PFSK-1 (cell line): ENCODE measurements at regions not wholly inside any gene's neighbourhood (a gene's known extent, or its start where the extent isn't known, plus 50 kb on each side); places are given as distances from the start of the nearest gene placed in this dataset.

Source experiments
- FOXP2 ChIP-seq: optimal IDR thresholded peaks from 2 replicates; pipeline ENCODE3; 2011; ENCODE audit warnings: borderline replicate concordance, control low read depth, inconsistent platforms; ENCODE audit not compliant: insufficient read depth; ENCODE audit errors: extremely low read length, extremely low read depth
- POLR2AphosphoS5 ChIP-seq: IDR thresholded peaks from 2 replicates; pipeline ENCODE4 v1.6.1; 2012; ENCODE audit warnings: low read depth, mild to moderate bottlenecking, control low read depth, low read length, moderate library complexity
- SIN3A ChIP-seq: IDR thresholded peaks from 2 replicates; pipeline ENCODE4 v1.6.1; 2012; ENCODE audit warnings: mild to moderate bottlenecking, low read length, moderate library complexity, borderline replicate concordance; ENCODE audit not compliant: insufficient read depth
- TAF1 ChIP-seq: IDR thresholded peaks from 2 replicates; pipeline ENCODE4 v1.6.1; 2012; ENCODE audit warnings: low read length, control low read depth, borderline replicate concordance; ENCODE audit not compliant: insufficient read depth
- TF ChIP-seq, protein P1 (sequence below), 2 experiments: IDR thresholded peaks; 2 replicates each; pipeline versions ENCODE4 v1.6.1 to v1.8.0; 2011 to 2012; ENCODE audit warnings: low read depth in 2 of 2, low read length in 2 of 2, control low read depth in 1 of 2, inconsistent platforms in 1 of 2, mild to moderate bottlenecking in 1 of 2, moderate library complexity in 1 of 2; ENCODE audit not compliant: insufficient read depth in 1 of 2

DNA sequence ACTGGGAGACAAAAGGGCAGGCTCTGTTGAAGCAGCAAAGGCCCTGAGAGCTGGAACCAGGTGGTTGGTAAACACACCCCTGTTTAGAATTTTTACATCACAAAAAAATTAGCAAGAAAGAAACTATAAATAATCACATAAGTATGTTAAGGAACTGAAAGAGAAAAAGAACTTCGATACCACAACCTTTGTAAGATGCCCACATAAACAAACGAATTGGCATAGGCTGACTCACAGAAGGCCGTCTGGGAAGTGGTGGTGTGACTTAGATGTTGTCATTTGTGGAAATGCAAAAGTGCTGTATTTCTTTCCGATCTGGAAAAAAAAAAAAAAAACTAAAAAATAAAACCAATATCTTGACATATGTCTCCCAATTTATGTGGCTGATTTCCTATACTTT, 235.1 kb downstream of the USP46 start:
- TF ChIP-seq, protein P1, sequence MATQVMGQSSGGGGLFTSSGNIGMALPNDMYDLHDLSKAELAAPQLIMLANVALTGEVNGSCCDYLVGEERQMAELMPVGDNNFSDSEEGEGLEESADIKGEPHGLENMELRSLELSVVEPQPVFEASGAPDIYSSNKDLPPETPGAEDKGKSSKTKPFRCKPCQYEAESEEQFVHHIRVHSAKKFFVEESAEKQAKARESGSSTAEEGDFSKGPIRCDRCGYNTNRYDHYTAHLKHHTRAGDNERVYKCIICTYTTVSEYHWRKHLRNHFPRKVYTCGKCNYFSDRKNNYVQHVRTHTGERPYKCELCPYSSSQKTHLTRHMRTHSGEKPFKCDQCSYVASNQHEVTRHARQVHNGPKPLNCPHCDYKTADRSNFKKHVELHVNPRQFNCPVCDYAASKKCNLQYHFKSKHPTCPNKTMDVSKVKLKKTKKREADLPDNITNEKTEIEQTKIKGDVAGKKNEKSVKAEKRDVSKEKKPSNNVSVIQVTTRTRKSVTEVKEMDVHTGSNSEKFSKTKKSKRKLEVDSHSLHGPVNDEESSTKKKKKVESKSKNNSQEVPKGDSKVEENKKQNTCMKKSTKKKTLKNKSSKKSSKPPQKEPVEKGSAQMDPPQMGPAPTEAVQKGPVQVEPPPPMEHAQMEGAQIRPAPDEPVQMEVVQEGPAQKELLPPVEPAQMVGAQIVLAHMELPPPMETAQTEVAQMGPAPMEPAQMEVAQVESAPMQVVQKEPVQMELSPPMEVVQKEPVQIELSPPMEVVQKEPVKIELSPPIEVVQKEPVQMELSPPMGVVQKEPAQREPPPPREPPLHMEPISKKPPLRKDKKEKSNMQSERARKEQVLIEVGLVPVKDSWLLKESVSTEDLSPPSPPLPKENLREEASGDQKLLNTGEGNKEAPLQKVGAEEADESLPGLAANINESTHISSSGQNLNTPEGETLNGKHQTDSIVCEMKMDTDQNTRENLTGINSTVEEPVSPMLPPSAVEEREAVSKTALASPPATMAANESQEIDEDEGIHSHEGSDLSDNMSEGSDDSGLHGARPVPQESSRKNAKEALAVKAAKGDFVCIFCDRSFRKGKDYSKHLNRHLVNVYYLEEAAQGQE (IDR thresholded peaks at IDR 0.05; ENCODE audit: insufficient read depth in 1 of 2, low read depth in 2 of 2, low read length in 2 of 2) = no peak
- TF ChIP-seq SIN3A (no peak), POLR2AphosphoS5 (no peak), FOXP2 (no peak), TAF1 (no peak)

DNA sequence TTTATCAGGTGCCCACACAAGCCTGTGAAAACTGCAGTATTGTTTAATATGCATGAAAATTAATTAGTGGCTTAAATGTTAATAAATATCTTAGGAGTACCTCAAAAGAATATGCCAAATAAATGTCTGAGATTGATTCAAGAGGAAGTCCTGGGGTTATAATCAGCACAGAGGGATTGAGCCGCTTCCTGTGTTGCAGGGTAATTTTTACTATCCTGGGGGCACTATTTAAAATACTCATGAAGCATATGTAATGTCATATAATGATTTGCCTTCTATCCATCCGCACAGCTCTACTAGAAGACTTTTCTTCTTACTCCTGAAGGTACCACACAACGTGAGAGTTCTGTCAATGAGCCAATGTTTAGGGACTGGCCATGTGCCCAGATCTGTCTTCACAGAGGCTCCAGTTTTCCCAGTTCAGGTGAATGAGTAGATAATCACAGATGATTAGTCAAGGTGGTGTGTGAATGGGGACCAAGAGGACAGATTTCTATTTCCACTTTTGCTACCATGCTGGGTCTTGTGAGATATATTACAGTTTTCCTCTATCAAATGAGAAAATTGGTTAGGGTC, 233.3 kb downstream of the USP46 start:
- TF ChIP-seq POLR2AphosphoS5 (no peak), FOXP2 (no peak), TAF1 (no peak), SIN3A (no peak)
- TF ChIP-seq, protein P1 (IDR thresholded peaks at IDR 0.05; ENCODE audit: insufficient read depth in 1 of 2, low read depth in 2 of 2, low read length in 2 of 2) = no peak

DNA sequence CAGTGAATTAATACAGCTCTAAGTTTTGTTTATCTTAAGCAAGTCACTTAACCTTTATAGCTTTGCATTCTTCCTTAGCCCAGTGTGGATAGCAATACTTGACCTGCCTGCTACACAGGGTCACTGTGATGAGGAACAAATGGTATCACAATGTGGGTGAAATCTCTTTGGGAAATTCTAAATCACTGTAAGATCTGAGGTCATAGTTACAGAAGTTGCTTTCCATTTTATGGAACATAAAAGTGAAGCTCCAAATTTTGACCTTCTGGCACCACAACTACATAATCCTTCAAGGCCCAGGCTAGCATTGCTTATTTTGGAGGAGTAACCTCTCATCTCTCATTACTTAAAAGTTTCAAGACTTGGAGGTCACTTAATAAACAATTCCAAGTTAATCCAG, 227.7 kb downstream of the USP46 start:
- no peak for TF ChIP-seq FOXP2

DNA sequence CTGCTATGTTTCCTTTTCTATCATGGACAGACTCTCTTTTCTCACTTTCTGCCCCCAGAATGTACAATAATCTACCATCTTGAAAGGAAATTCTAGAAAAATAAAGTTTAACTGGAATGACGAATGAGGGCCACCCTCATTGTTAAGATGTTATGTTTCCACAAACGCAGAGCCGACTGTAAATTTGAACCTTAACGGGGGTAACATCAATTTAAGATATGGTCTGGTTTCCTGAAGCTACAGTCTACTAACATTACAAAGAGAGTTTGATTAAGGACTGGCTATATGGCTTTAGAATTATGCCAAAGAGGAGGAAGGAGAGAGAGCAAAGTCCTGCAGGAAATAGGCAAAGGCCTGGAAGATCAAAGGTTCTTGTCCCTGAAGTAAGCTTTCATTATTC, 227.2 kb downstream of the USP46 start:
- TF ChIP-seq POLR2AphosphoS5 = no peak
- no peak for TF ChIP-seq TAF1
- no peak for TF ChIP-seq SIN3A
- no peak for TF ChIP-seq FOXP2

DNA sequence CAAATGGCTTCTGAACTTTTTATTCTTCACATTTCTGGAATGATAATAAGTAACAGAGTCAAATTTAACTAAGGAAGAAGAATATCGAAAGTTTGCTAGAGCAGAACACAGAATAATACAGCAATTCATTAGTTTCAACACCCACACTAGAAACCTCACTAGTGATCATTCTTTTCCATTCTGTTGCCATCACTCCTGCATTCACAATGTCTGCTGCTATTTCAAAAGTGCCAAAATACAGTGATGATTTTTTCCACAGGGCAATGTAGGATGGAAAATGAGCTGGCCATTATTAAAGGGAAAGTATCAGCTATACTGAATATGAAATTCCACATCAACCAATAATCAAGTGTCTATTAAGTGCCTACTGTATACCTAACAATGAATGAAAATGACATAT, 186.7 kb downstream of the USP46 start:
- TF ChIP-seq FOXP2 (no peak), SIN3A (no peak), TAF1 (no peak), POLR2AphosphoS5 (no peak)
- TF ChIP-seq, protein P1 (IDR thresholded peaks at IDR 0.05; ENCODE audit: insufficient read depth in 1 of 2, low read depth in 2 of 2, low read length in 2 of 2) = no peak

DNA sequence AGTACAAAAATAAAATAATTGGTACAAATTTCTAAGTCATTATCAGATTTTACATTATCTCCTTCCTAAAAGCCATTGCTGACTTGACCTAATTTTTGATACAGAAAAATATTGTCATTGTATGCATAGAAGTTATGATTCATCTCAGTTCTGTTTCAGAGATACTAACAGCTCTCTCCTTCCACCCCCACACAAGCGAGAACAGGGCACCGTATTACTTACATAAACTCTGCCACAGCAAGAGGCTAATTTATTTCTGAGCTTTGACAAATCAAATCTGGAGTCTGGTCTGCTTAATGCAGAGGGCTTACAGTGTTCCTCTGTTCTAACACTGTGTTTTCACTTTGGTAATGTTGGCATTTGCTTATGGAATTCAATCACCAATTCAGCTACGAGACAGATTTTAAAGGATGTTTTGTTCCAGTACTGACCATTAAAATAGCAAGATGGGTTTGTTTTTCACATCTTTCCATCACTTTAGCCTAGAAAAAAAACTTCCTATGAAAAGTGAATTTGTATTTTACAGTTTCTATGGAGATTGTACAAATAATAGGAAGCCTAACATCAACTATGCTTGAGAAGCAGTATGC, 181.8 kb downstream of the USP46 start:
- TF ChIP-seq POLR2AphosphoS5 (no peak), FOXP2 (no peak), SIN3A (no peak), TAF1 (no peak)
- TF ChIP-seq, protein P1 (IDR thresholded peaks at IDR 0.05; ENCODE audit: insufficient read depth in 1 of 2, low read depth in 2 of 2, low read length in 2 of 2) = no peak
